Thymus (tissue), 11 donors: ENCODE measurements at regions not wholly inside any gene's neighbourhood (a gene's known extent, or its start where the extent isn't known, plus 50 kb on each side); places are given as distances from the start of the nearest gene placed in this dataset.

ENCODE experiments used
- DNase-seq, 9 donors: peaks; one replicate each; pipeline ENCODE4 v3.0.0-alpha.2; 2013; ENCODE audit warnings: low spot score in 9 of 9, low read depth in 6 of 9, missing footprints in 1 of 9
- H3K27ac ChIP-seq, 2 donors: one replicate each; pipeline ENCODE4 v1.5.1; 2013; ENCODE audit warnings: control low read depth in 1 of 2, low read depth in 1 of 2, low read length in 1 of 2, mild to moderate bottlenecking in 1 of 2, moderate library complexity in 1 of 2
- H3K27me3 ChIP-seq, 2 donors: one replicate each; pipeline ENCODE4 v1.5.1; 2013; ENCODE audit warnings: low read length in 1 of 2; ENCODE audit not compliant: control insufficient read depth in 2 of 2, insufficient read depth in 1 of 2
- H3K36me3 ChIP-seq, 2 donors: one replicate each; pipeline ENCODE4 v1.5.1; 2013; ENCODE audit warnings: low read length in 1 of 2, mild to moderate bottlenecking in 1 of 2, moderate library complexity in 1 of 2; ENCODE audit not compliant: control insufficient read depth in 2 of 2, insufficient read depth in 2 of 2
- H3K4me1 ChIP-seq, 2 donors: one replicate each; pipeline ENCODE4 v1.5.1; 2013; ENCODE audit warnings: low read length in 2 of 2; ENCODE audit not compliant: control insufficient read depth in 2 of 2, insufficient read depth in 2 of 2
- H3K4me3 ChIP-seq, 2 donors: one replicate each; pipeline ENCODE4 v1.5.1; 2013; ENCODE audit warnings: low read length in 2 of 2, control low read depth in 1 of 2, mild to moderate bottlenecking in 1 of 2
- H3K9me3 ChIP-seq, 2 donors: one replicate each; pipeline ENCODE4 v1.5.1; 2013; ENCODE audit warnings: low read length in 1 of 2, mild to moderate bottlenecking in 1 of 2; ENCODE audit not compliant: control insufficient read depth in 2 of 2, insufficient read depth in 1 of 2
- WGBS: extraction: QIAGEN DNeasy Blood & Tissue Kit; methylation state at CpG from one replicate; pipeline ENCODE4 v1.1.7; 2013; 5-methylcytosine and 5-hydroxymethylcytosine counted together
- donor health status: healthy.

- H3K27ac ChIP-seq = no peak overlapping the region
- no peaks in the 10 kb centered on the region for H3K27me3 ChIP-seq
- H3K9me3 ChIP-seq = no peaks in the 10 kb centered on the region
- DNase-seq = no peak
- H3K36me3 ChIP-seq = no peaks in the 10 kb centered on the region
- 79% methylated on average over 4 of the region's 4 CpGs for WGBS
- H3K4me3 ChIP-seq = no peak overlapping the region
- H3K4me1 ChIP-seq = no peaks in the 10 kb centered on the region
Measured at GRCh38 chr3:69567023-69567709, 172.1 kb upstream of the MITF start.

GRCh38 chr3:69566275-69566674 is 173.0 kb upstream of the MITF start:
- Histone ChIP-seq H3K27me3 (no peaks in the 10 kb centered on the region), H3K27ac (no peak overlapping the region), H3K9me3 (no peaks in the 10 kb centered on the region), H3K4me3 (no peak overlapping the region), H3K4me1 (no peaks in the 10 kb centered on the region), H3K36me3 (no peaks in the 10 kb centered on the region)
- no peak for DNase-seq
- 83% methylated on average over 4 of the region's 4 CpGs for WGBS

GRCh38 chr3:69565316-69565715 is 173.9 kb upstream of the MITF start:
- Histone ChIP-seq H3K36me3 (no peaks in the 10 kb centered on the region), H3K4me3 (no peak overlapping the region), H3K27me3 (no peaks in the 10 kb centered on the region), H3K4me1 (no peaks in the 10 kb centered on the region), H3K27ac (no peak overlapping the region), H3K9me3 (no peaks in the 10 kb centered on the region)
- WGBS = 94% methylated on average over 4 of the region's 4 CpGs
- DNase-seq = no peak

DNA sequence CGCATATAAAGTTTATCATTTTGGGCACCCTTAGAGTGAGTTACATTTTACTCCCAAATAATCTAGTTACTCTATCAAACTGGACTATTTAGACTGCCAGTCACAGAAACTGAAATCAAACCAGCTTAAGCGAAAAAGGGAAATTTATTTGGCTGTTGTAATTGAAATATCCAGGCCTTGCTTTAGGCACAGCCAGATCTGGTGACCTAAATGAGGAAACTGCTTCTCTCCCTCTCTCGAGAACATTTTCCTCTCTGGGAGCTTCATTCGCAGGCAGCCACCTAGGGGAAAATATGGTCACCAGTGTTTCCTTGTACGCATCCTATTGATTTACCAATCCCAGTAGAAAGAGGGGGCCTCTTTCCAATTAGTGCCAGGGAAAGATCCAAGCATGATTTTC is 175.3 kb upstream of the MITF start:
- Histone ChIP-seq H3K4me3 (no peak overlapping the region), H3K9me3 (no peaks in the 10 kb centered on the region), H3K36me3 (no peaks in the 10 kb centered on the region), H3K27me3 (no peaks in the 10 kb centered on the region), H3K4me1 (no peaks in the 10 kb centered on the region), H3K27ac (no peak overlapping the region)
- DNase-seq = no peak
- WGBS = 91% methylated on average over 5 of the region's 5 CpGs

DNA sequence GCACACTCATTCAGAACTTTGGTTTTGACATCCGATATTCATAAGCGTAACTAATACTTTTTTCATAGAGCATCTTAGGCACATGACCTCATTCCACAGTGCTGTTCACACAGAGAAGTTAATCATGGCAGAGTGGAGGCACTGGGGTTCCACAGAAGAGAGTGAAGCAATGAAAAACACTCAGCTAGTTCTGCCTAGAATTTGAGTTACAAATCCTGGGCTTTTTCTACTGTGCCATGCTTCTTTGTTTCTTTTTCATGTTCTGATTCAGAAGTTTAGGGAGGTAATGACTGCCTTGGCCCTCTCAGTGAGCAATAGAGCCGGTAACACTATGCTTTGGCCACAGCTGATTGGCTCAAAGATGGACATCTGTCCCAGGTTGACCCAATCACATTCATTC is 176.1 kb upstream of the MITF start:
- no peaks in the 10 kb centered on the region for H3K9me3 ChIP-seq
- no peaks in the 10 kb centered on the region for H3K4me1 ChIP-seq
- H3K27ac ChIP-seq = no peak overlapping the region
- no peaks in the 10 kb centered on the region for H3K36me3 ChIP-seq
- DNase-seq = no peak
- H3K27me3 ChIP-seq = no peaks in the 10 kb centered on the region
- WGBS = 94% methylated on average over 3 of the region's 3 CpGs
- H3K4me3 ChIP-seq = no peak overlapping the region

DNA sequence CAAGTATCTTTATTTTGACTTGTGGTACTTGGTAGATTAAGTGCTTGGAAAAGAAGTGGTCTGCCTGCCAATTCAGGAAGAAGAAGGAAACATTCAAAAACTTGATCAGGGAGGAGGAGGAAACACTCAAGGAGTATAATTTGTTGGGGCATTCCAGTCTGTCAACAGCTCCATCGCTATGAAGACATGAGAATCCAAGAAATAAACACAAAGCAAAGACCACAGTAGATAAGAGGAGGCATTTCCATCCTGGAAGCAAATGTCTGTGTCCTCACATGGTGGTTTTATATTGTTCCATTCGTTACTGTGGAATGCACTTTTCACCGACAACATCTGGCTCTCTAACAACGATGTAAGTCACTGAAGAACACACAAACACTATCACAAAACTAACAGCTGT is 176.1 kb upstream of the FRMD4B start:
- Histone ChIP-seq H3K4me3 (no peak overlapping the region), H3K27ac (no peak overlapping the region), H3K9me3 (no peaks in the 10 kb centered on the region), H3K36me3 (no peaks in the 10 kb centered on the region), H3K4me1 (no peaks in the 10 kb centered on the region), H3K27me3 (no peaks in the 10 kb centered on the region)
- DNase-seq = no peak
- 78% methylated on average over 4 of the region's 4 CpGs for WGBS

- no peak for DNase-seq
- no peaks in the 10 kb centered on the region for H3K4me1 ChIP-seq
- H3K4me3 ChIP-seq = no peak overlapping the region
- H3K27me3 ChIP-seq = no peaks in the 10 kb centered on the region
- H3K9me3 ChIP-seq = no peaks in the 10 kb centered on the region
- H3K36me3 ChIP-seq = no peaks in the 10 kb centered on the region
- H3K27ac ChIP-seq = no peak overlapping the region
Measured at GRCh38 chr3:69560818-69561217, 174.9 kb upstream of the FRMD4B start.

- Histone ChIP-seq H3K4me3 (no peak overlapping the region), H3K36me3 (no peaks in the 10 kb centered on the region), H3K27me3 (no peaks in the 10 kb centered on the region), H3K4me1 (no peaks in the 10 kb centered on the region), H3K27ac (no peak overlapping the region), H3K9me3 (no peaks in the 10 kb centered on the region)
- no peak for DNase-seq
- WGBS = 92% methylated on average over 4 of the region's 4 CpGs
Measured at GRCh38 chr3:69560116-69560515, 174.2 kb upstream of the FRMD4B start.

DNA sequence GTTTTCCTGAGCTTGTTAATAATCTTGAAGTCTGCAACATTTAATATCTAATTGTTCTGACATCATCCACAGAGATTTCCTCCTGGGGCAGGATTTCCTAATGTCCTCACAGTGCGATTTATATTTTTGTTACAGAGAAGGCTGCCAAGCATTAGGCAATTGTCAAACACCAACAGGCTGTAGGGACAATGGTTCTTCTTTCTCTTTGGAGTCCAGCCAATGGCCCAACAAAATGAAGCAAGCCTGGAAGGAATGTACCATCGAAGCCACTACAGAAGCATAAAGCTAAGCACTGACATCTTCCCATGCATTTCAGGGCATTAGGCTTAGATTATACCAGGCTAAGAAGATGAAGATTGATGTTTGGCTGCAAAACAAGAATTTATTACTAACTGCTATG is 173.0 kb upstream of the FRMD4B start:
- peak in 1 of 9 donors; percentile 21 for DNase-seq
- Histone ChIP-seq H3K4me3 (no peak overlapping the region), H3K36me3 (no peaks in the 10 kb centered on the region), H3K4me1 (no peaks in the 10 kb centered on the region), H3K9me3 (no peaks in the 10 kb centered on the region), H3K27me3 (no peaks in the 10 kb centered on the region), H3K27ac (no peak overlapping the region)
- WGBS = 88% methylated on average over 2 of the region's 2 CpGs

GRCh38 chr3:69554576-69554975 is 168.7 kb upstream of the FRMD4B start:
- Histone ChIP-seq H3K4me1 (no peaks in the 10 kb centered on the region), H3K36me3 (no peaks in the 10 kb centered on the region), H3K9me3 (no peaks in the 10 kb centered on the region), H3K27me3 (no peaks in the 10 kb centered on the region), H3K27ac (no peak overlapping the region), H3K4me3 (no peak overlapping the region)
- 92% methylated on average over 2 of the region's 2 CpGs for WGBS
- DNase-seq = no peak
